Activated CD8-positive, alpha-beta memory T cell treated with anti-CD3 and anti-CD28 coated beads, Interleukin-2, amount 10 ng/mL, durations not matched to agents 7 days and 5 days (primary cell): ENCODE measurements at regions not wholly inside any gene's neighbourhood (a gene's known extent, or its start where the extent isn't known, plus 50 kb on each side); places are given as distances from the start of the nearest gene placed in this dataset.

ENCODE experiments used
- ATAC-seq: fragments of 150-1000 bp; cut with Tn5 transposase; one replicate; pipeline ENCODE4 v1.10.0; 2021; ENCODE audit warnings: moderate library complexity
- CTCF ChIA-PET: fragments of 350-600 bp; sonication (Branson Sonifier 250); formaldehyde crosslinking; loops from one replicate; lab custom pipeline; 2021; ENCODE audit warnings: antibody characterized with exemption; lab: Charles Lee
- DNase-seq: peaks from one replicate; pipeline ENCODE4 v3.0.0-alpha.2; 2020
- H3K27ac Mint-ChIP-seq: one replicate; pipeline ENCODE4 v1.8.0; 2021; ENCODE audit warnings: mild to moderate bottlenecking, mixed read lengths
- H3K27me3 Mint-ChIP-seq: one replicate; pipeline ENCODE4 v1.8.0; 2021; ENCODE audit warnings: mixed read lengths
- H3K36me3 Mint-ChIP-seq: one replicate; pipeline ENCODE4 v1.8.0; 2021; ENCODE audit warnings: mild to moderate bottlenecking, mixed read lengths
- H3K4me1 Mint-ChIP-seq: one replicate; pipeline ENCODE4 v1.8.0; 2021; ENCODE audit warnings: mixed read lengths
- H3K4me3 Mint-ChIP-seq: one replicate; pipeline ENCODE4 v1.8.0; 2021; ENCODE audit warnings: mild to moderate bottlenecking, moderate library complexity, mixed read lengths
- H3K9me3 Mint-ChIP-seq: one replicate; pipeline ENCODE4 v1.8.0; 2022; ENCODE audit warnings: low read depth, mixed read lengths

DNA sequence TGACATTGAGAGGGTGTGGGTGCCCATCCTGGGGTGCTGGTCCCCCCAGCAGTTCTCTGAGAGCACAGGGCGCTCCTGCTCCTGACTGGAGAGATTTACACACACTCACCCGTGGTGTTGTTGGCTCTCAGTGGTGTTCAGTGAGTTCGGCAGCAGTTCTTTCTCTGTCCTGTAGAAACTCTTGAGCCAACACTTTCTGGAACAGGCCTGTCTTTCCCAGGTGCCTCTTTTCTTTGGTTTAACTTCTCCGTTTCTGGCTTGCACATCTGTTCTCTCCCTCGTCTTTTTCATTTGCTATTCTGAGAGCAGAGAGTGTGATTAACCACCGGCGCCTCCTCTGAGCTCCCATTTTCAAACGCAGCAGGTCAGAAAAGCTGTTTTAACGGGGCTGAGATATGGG, 284.5 kb downstream of the IRX2 start:
- no peak for DNase-seq
- ATAC-seq: no peak
- CTCF ChIA-PET: no interaction called here
- no peak overlapping the region for H3K4me3 Mint-ChIP-seq
- no peaks in the 10 kb centered on the region for H3K4me1 Mint-ChIP-seq
- H3K27ac Mint-ChIP-seq: no peak overlapping the region
- H3K36me3 Mint-ChIP-seq: no peaks in the 10 kb centered on the region
- H3K9me3 Mint-ChIP-seq: peaks cover 2% of the 10 kb centered on the region
- no peaks in the 10 kb centered on the region for H3K27me3 Mint-ChIP-seq

DNA sequence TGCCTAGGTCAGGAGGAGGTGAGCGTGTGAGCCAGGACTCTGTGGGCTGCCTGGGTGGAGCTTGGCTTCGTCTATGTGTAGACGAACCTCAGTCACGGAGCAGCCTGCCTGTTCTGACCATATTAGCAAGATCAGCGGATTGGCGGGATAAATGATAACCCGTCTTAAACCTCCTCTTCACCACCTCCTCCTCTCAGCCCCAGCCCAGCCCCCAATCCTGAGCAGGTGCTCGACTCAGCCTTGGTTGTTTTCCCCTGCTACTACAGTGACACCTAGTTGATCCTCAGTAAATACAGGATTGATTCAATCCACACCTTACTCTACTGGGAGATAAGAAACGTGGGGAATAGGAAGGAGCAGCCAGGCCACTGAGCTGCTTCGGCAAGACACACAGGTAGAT, 286.1 kb downstream of the IRX2 start:
- H3K9me3 Mint-ChIP-seq: no peaks in the 10 kb centered on the region
- H3K27ac Mint-ChIP-seq: no peak overlapping the region
- no peak for ATAC-seq
- no peaks in the 10 kb centered on the region for H3K4me1 Mint-ChIP-seq
- H3K36me3 Mint-ChIP-seq: no peaks in the 10 kb centered on the region
- no peaks in the 10 kb centered on the region for H3K27me3 Mint-ChIP-seq
- H3K4me3 Mint-ChIP-seq: no peak overlapping the region
- no peak for DNase-seq
- CTCF ChIA-PET: no interaction called here

DNA sequence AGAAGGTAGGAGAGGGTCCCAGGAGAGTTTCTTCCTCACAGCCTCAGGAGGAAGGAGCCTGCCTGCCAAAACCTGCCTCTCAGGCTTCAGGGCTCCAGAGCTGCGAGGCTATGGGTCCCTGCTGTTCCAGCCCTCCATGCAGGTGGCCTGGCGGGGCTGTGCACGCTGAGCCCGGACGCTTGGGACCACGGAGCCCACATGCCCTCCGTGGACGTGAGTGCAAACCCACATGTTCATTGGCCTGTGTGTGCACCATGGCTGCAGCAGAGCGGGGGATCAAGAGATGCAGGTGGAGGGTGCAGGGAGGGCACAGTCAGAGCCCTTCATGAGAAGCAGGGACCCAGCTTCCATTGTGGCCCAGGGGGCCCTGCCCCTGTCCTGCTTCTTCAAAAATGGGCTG, 287.3 kb downstream of the IRX2 start:
- Mint-ChIP-seq H3K4me1 (no peaks in the 10 kb centered on the region), H3K27me3 (no peaks in the 10 kb centered on the region), H3K36me3 (no peaks in the 10 kb centered on the region), H3K4me3 (no peak overlapping the region), H3K9me3 (no peaks in the 10 kb centered on the region), H3K27ac (no peak overlapping the region)
- no peak for ATAC-seq
- CTCF ChIA-PET: no interaction called here
- DNase-seq: no peak

DNA sequence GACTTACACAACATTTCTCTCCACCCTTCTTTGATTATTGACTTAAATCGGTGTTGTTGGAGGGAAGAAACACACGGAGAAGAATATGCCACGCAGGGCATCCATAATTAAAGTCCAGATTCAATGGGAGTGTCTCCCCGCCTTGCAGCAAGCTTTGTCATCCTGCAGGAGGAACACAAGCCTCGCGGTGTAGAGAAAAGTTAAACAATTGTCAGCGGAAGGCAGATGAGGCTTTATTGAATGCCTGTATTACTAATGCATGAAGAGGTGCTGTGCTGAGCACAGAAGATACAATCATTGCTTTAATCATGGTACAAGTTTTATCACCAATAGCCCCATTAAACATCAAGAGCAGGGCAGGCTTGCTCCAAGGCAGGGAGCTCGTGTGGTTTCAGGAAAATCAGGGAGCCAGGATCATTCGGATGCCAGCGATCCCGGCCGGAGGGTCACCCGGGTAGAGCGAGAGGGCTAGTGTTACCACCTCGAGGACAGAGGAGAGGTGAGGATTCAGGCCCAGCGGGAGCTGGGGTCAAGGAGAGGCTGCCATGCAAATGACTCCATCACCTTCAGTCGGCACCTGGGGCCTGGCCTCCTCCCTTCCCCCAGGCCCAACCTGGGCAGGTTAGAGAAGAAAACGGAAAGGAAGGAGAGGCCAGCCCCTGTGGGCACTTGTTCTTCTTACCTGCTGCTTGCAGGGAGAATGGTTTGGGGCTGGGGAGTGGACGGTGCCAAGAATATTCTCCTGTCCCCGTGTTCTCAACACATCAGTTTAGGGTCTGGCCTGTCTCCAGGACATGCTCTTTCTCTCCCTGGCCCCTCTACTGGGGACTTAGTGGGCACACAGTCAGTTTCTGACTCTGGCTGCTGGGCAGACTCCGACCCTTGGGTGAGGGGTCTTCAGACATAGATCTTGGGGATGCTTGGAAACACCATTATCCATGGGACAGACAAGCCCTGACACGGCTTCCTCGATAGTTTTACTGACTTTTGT, 289.5 kb downstream of the IRX2 start:
- CTCF ChIA-PET: no interaction called here

DNA sequence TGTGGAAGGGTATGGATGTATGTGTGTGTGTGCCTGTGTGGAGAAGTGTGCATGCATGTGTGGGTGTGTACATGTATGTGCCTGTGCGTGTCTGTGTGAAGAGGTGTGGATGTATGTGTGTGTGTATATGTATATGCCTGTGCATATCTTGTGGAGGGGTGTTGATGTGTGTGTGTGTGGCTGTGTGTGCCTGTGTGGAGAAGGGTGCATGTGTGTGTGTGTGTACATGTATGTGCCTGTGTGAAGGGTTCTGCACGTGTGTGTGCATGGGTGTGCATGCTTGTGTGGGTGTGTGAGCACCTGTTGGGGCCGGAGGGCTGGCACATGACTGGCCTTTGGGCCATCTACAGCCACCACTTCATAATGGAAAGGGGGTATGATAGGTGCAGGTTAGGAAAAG, 291.4 kb downstream of the IRX2 start:
- DNase-seq: no peak
- H3K27me3 Mint-ChIP-seq: no peaks in the 10 kb centered on the region
- H3K27ac Mint-ChIP-seq: no peak overlapping the region
- H3K4me1 Mint-ChIP-seq: no peaks in the 10 kb centered on the region
- no peaks in the 10 kb centered on the region for H3K9me3 Mint-ChIP-seq
- H3K4me3 Mint-ChIP-seq: no peak overlapping the region
- no peaks in the 10 kb centered on the region for H3K36me3 Mint-ChIP-seq
- no peak for ATAC-seq
- CTCF ChIA-PET: no interaction called here

More for the DNA sequence above, 289.5 kb downstream of the IRX2 start:
- H3K9me3 Mint-ChIP-seq: no peaks in the 10 kb centered on the region
- H3K27ac Mint-ChIP-seq: no peak overlapping the region
- ATAC-seq (no peak), DNase-seq (no peak)
- H3K4me3 Mint-ChIP-seq: no peak overlapping the region
- H3K27me3 Mint-ChIP-seq: no peaks in the 10 kb centered on the region
- no peaks in the 10 kb centered on the region for H3K4me1 Mint-ChIP-seq
- no peaks in the 10 kb centered on the region for H3K36me3 Mint-ChIP-seq

DNA sequence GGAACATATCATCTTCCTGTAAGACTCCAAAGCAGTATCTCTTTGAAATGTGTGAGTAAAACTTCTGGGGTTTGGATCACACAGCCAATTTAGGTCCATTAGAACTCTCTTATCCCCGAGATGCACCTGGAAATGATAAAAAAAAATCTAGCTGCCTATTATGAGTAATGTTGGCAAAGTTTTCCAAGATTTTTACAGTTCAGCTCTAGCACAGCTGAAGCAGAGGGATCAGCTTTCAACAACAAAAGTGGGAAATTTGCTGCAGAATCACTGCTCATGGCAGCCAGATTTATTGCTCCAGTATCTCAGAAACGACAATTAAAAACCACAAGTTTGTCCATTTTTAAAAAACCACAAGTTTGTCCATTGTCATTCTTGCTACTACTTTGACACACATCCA, 292.2 kb downstream of the IRX2 start:
- H3K27ac Mint-ChIP-seq: no peak overlapping the region

DNA sequence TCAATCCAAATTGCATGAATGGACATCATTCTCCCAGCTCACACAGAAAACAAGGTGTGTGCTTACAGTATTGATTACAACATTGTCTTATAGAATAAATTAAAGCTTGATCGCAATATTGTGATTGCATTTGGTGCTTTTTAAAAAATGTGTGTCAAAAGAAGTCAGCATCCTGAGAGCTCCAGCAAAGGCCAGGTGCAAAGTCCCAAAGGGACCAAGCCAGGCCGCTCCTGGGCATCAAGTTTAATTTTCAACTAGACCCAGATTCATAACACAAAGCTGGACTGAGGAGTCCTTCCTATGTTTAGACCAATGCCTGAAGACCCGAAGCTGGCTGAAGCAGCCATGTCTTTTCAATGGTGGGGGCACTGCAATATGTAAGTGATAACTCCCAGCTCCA, 295.6 kb downstream of the IRX2 start:
- H3K27ac Mint-ChIP-seq: no peak overlapping the region
- no peaks in the 10 kb centered on the region for H3K36me3 Mint-ChIP-seq
- DNase-seq (no peak), ATAC-seq (no peak)
- no peaks in the 10 kb centered on the region for H3K9me3 Mint-ChIP-seq
- H3K4me3 Mint-ChIP-seq: no peak overlapping the region
- no peaks in the 10 kb centered on the region for H3K27me3 Mint-ChIP-seq
- CTCF ChIA-PET: no interaction called here
- no peaks in the 10 kb centered on the region for H3K4me1 Mint-ChIP-seq

More for the DNA sequence above, 292.2 kb downstream of the IRX2 start:
- no peak for DNase-seq
- H3K36me3 Mint-ChIP-seq: no peaks in the 10 kb centered on the region
- H3K9me3 Mint-ChIP-seq: no peaks in the 10 kb centered on the region
- H3K4me1 Mint-ChIP-seq: no peaks in the 10 kb centered on the region
- no peak for ATAC-seq
- CTCF ChIA-PET: no interaction called here
- no peaks in the 10 kb centered on the region for H3K27me3 Mint-ChIP-seq
- no peak overlapping the region for H3K4me3 Mint-ChIP-seq

DNA sequence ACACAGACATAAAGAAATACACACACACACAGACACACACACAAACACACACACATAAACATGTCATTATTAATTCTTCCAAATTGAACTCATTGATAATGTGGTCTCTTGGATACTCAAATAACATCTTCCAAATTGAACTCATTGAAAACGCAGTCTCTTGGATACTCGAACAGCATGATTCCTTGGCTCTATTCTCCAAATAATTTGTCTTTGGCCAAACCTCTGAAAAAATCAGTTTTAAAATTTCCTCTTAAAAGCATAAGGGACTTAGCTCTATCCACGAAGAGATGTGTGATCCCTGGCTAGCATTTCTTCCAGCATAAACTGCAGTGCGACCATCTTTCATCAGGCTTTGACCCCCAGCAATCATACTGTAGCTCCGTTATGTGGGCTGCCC, 296.6 kb downstream of the IRX2 start:
- CTCF ChIA-PET: no interaction called here
- H3K36me3 Mint-ChIP-seq: no peaks in the 10 kb centered on the region
- DNase-seq: no peak
- H3K4me3 Mint-ChIP-seq: no peak overlapping the region
- no peak for ATAC-seq
- no peaks in the 10 kb centered on the region for H3K4me1 Mint-ChIP-seq
- H3K27me3 Mint-ChIP-seq: no peaks in the 10 kb centered on the region
- H3K27ac Mint-ChIP-seq: no peak overlapping the region
- H3K9me3 Mint-ChIP-seq: no peaks in the 10 kb centered on the region

DNA sequence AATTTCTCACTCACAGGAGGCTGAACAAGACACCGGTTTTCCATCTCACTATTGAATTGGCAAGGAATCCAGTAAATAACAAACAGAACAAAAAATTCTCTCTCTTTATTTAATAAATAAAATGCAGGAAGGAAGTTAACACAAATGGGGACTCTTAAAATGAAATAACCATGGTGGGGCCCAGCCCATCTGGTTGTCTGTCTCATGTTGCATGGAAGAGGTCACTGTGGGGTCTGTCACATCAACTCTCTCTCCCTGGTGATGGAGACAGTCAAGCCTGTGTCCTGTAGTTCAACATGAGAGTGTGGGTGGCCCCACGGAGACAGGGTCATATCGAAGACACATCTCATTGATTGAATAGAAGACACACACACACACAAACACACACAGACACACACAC, 297.7 kb downstream of the IRX2 start:
- H3K9me3 Mint-ChIP-seq: no peaks in the 10 kb centered on the region
- CTCF ChIA-PET: no interaction called here
- no peaks in the 10 kb centered on the region for H3K36me3 Mint-ChIP-seq
- ATAC-seq (no peak), DNase-seq (no peak)
- no peaks in the 10 kb centered on the region for H3K27me3 Mint-ChIP-seq
- H3K4me3 Mint-ChIP-seq: no peak overlapping the region
- no peaks in the 10 kb centered on the region for H3K4me1 Mint-ChIP-seq
- no peak overlapping the region for H3K27ac Mint-ChIP-seq

DNA sequence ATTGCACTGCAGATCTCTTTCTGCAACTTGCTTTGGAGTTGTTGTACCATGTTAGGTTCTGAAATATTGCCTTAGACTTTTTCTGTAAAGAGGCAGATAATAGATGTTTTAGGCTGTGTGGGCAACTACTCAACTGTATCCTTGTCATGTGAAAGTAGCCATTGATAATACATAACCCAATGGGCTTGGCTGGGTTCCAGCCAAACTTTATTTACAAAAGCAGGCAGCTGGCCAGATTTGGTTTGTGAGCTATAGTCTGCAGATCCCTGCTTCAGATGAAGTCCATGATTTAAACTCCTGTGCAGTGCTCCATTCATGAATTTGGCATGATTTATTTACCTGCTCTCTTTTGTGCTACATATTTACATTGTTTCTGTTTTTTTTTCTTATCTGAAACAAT, 300.4 kb downstream of the IRX2 start:
- Mint-ChIP-seq H3K27ac (no peak overlapping the region), H3K9me3 (no peaks in the 10 kb centered on the region), H3K27me3 (no peaks in the 10 kb centered on the region), H3K36me3 (no peaks in the 10 kb centered on the region), H3K4me1 (no peaks in the 10 kb centered on the region), H3K4me3 (no peak overlapping the region)
- DNase-seq (no peak), ATAC-seq (no peak)
- CTCF ChIA-PET: no interaction called here

DNA sequence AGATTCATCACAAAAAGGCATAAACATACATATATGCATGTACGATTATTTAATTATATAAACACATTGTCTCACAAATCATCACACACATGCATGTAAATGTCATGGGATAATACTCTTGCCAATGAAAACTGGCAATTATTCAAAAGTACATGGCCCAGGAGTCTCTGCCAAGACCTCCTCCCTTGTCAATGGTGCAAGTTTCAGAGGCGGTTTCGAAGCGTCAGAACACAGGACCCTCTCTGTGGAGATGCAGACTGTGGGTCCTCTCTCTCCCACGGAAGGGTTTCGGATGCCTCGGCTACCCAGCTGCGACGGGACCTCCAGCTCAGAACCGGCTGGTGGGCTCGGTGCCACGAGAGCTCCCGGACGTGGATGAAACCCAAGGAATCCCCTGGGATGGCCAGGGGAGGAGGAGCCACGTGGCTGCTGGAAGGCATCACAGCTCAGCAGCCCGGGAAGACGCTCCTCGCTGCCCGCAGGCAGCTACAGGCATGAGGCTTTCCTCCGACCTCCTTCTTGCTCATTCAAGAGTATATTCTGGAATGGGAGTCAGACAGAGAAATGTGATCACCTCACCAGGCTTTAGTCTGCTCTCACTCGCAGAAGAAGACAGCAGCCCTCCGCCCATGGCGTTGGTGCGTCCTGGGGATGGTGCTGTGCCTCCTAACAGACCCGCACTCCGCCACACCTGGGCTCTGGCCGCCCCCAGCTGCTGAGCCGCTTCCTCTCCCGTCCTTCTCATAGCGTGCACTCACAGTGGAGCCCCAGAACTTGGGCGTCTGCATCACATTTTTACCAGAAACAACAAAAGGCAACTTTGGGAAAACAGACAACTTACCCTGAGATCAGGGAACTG, 308.8 kb downstream of the IRX2 start:
- Mint-ChIP-seq H3K27me3 (no peaks in the 10 kb centered on the region), H3K27ac (no peak overlapping the region), H3K9me3 (no peaks in the 10 kb centered on the region), H3K36me3 (no peaks in the 10 kb centered on the region), H3K4me1 (no peaks in the 10 kb centered on the region), H3K4me3 (no peak overlapping the region)
- ATAC-seq: no peak
- DNase-seq: no peak
- CTCF ChIA-PET: no interaction called here

DNA sequence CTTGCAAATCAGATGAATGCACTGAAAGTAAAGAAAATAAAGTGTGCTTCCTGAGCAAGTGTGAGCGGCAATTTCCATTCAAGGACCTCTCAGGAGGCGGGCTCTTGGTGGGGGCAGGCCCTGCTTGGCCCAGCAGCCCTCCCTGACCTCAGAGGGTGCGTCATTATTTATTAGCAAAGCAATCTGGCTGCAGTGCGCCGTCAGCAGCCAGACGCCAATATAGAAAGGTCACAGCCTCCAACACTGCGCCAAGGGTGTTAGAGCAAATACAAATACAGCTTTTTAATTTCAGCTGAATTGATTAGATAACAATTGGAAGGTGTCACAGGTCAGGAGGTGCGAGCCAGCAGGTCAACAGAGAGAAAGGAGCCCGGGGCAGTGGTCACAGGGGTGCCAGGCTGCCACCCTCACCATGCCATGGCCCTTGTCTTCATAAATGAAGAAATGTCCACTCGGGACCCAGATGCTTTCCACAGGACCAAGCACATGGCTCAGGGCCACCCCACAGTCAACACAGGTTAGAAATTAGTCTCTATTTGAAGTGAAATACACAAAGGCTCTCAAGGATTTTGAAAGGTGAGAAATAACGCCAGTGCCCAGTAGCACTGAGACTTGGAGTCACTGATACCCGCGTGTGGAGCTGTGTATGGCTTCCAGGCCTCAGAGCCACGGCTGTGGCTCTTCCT, 309.8 kb downstream of the IRX2 start:
- Mint-ChIP-seq H3K4me3 (no peak overlapping the region), H3K27ac (no peak overlapping the region), H3K9me3 (no peaks in the 10 kb centered on the region), H3K36me3 (no peaks in the 10 kb centered on the region), H3K27me3 (no peaks in the 10 kb centered on the region), H3K4me1 (no peaks in the 10 kb centered on the region)
- no peak for DNase-seq
- no peak for ATAC-seq
- CTCF ChIA-PET: no interaction called here

DNA sequence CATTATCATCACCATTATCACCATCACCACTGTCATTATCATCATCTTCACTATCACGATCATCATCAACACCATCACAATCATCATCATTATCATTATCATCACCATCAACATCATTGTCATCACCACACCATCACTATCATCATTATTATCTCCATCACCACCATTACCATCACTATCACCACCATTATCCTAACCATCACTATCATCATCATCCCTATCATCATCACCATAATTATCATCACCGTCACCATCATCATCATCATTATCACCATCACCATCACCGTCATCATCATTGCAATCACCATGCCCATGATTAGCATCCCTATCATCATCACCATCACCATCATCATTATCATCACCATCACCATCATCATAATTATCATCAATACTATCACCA, 311.9 kb downstream of the IRX2 start:
- CTCF ChIA-PET: no interaction called here
- H3K36me3 Mint-ChIP-seq: no peaks in the 10 kb centered on the region
- H3K4me1 Mint-ChIP-seq: no peaks in the 10 kb centered on the region
- no peaks in the 10 kb centered on the region for H3K9me3 Mint-ChIP-seq
- no peak overlapping the region for H3K27ac Mint-ChIP-seq
- ATAC-seq (no peak), DNase-seq (no peak)
- H3K27me3 Mint-ChIP-seq: no peaks in the 10 kb centered on the region
- no peak overlapping the region for H3K4me3 Mint-ChIP-seq
